GM06990 (cell line): ENCODE measurements at regions not wholly inside any gene's neighbourhood (a gene's known extent, or its start where the extent isn't known, plus 50 kb on each side); places are given as distances from the start of the nearest gene placed in this dataset.

Experiments used
- DNase-seq: peaks from one replicate; pipeline ENCODE4 v3.0.0-alpha.2; 2011; ENCODE audit not compliant: insufficient read length; ENCODE audit errors: extremely low read depth
- H3K27me3 ChIP-seq: replicated peaks from 2 replicates; pipeline ENCODE4 v1.6.0; 2011; ENCODE audit warnings: low read length; ENCODE audit not compliant: control insufficient read depth, insufficient read depth
- H3K36me3 ChIP-seq: 2 replicates; pipeline ENCODE4 v1.5.1; 2011; ENCODE audit warnings: low read length; ENCODE audit not compliant: control insufficient read depth, insufficient read depth
- H3K4me3 ChIP-seq: replicated peaks from 2 replicates; pipeline ENCODE4 v1.5.1; 2011; ENCODE audit warnings: low read depth, mild to moderate bottlenecking, control low read depth, low read length
- TF ChIP-seq, protein P1 (sequence below): IDR thresholded peaks from 2 replicates; pipeline ENCODE4 v1.5.1; 2011; ENCODE audit warnings: low read length, control low read depth, mild to moderate bottlenecking, inconsistent platforms; ENCODE audit not compliant: insufficient read depth, poor library complexity, severe bottlenecking

DNA sequence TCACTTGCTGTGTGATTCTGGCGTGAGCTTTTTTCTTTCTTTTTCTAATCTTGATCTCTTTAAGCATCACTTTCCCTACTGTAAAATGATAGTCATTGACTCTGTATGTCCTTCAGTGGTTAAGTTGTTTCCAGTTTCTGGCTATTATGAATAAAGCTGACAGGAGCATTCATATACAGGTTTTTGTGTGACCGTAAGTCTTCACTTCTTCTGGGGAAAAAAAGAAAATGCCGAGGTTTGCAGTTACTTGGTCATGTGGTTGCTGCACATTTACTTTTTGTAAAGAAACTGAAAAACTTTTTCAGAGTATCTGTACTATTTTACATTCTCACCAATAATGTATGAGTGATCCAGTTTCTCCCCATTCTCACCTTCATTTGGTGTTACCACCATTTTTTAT lies 247.4 kb upstream of the RBMS3 start:
- no peaks in the 10 kb centered on the region for H3K27me3 ChIP-seq
- TF ChIP-seq, protein P1, sequence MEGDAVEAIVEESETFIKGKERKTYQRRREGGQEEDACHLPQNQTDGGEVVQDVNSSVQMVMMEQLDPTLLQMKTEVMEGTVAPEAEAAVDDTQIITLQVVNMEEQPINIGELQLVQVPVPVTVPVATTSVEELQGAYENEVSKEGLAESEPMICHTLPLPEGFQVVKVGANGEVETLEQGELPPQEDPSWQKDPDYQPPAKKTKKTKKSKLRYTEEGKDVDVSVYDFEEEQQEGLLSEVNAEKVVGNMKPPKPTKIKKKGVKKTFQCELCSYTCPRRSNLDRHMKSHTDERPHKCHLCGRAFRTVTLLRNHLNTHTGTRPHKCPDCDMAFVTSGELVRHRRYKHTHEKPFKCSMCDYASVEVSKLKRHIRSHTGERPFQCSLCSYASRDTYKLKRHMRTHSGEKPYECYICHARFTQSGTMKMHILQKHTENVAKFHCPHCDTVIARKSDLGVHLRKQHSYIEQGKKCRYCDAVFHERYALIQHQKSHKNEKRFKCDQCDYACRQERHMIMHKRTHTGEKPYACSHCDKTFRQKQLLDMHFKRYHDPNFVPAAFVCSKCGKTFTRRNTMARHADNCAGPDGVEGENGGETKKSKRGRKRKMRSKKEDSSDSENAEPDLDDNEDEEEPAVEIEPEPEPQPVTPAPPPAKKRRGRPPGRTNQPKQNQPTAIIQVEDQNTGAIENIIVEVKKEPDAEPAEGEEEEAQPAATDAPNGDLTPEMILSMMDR: no peak
- DNase-seq: no peak
- no peak overlapping the region for H3K4me3 ChIP-seq
- no peaks in the 10 kb centered on the region for H3K36me3 ChIP-seq

DNA sequence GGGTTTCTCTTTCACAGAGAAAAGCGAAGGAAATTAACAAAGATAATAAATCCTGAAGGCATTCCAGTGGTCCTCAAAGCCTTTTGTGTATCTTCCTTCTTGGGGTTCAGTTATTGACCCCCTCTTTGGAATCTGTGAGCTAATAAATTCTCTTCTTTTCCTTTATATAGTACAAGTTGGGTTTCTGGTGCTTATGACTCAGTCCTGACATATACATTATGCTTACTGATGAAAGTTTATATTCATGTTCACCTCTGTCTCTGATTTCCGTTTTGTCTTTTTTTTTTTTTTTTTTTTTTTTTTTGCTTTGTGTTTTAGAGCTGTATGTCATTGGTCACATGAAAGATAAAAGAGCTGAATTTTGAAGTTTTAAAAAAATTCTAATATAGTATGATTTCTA lies 230.7 kb upstream of the RBMS3 start:
- no peaks in the 10 kb centered on the region for H3K36me3 ChIP-seq
- TF ChIP-seq, protein P1: no peak

DNA sequence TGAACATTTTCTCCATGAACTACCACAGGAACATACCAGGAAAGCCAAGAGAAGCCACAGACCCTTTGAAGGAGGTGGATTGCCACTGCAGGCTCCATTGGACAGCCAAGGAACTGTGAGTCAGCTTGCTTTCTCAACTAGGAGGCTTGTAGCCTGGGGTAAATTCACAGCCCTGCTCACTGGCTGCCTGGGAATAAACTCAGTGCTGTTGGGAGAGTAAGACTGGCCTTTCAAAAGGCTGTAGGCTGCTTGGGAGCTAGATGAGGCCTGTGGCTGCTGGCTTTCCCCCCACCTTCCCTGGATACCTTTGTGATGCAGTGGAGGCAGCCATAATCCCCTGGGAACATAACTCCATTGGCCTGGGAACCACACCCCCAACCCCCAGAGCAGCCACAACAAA lies 223.5 kb upstream of the RBMS3 start:
- Histone ChIP-seq H3K27me3 (no peaks in the 10 kb centered on the region), H3K4me3 (no peak overlapping the region), H3K36me3 (no peaks in the 10 kb centered on the region)
- TF ChIP-seq, protein P1: no peak
- no peak for DNase-seq

More for the DNA sequence above, 230.7 kb upstream of the RBMS3 start:
- DNase-seq: no peak
- no peak overlapping the region for H3K4me3 ChIP-seq
- H3K27me3 ChIP-seq: no peaks in the 10 kb centered on the region

DNA sequence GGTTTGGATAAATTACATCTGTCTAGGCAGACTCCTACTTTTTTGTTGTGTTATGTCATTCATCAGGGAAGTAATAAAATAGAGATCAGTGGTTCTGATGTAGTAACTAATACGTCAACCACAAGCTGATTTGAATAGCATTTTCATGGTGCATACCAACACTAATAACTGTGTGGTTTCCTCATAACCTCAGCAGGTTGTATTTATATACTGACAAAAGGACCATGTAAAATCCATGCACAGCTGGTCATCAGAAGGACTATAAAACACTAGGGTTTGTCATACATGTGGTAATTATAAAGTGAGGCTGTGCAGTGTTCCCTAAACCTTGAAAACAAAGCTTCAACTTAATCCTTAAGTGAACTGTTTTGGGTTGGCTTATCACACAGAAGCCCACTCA lies 216.8 kb upstream of the RBMS3 start:
- TF ChIP-seq, protein P1: no peak
- no peak overlapping the region for H3K4me3 ChIP-seq
- peak; percentile 19 for DNase-seq
- H3K36me3 ChIP-seq: no peaks in the 10 kb centered on the region
- no peaks in the 10 kb centered on the region for H3K27me3 ChIP-seq

DNA sequence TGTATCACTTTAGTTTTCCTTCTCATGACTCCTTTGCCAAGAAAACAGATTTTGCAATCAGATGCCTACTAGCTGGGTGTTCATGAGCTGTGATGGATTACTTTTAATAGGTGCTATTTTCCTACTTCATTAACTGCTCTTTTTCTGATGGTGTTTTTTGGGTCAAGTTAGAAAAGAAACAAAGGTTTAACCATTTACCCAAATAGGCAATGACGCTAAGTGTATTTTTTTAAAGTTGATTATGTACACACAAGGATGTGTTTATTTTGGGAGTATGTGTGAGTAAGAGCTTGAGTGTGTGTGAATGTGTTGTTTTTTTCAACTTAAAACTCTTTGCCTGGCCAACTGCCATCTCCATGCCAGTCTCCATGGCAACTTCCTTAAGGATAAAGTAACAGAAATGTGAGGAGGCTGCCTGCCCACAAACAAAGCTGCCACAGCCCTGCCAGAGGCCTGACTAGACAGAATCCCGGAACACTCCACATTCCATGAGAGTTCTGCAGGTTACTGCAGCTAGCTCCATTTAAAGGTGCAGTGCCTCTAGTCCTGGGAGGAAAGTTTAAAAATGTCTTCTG lies 215.6 kb upstream of the RBMS3 start:
- H3K27me3 ChIP-seq: no peaks in the 10 kb centered on the region
- TF ChIP-seq, protein P1: no peak
- no peak for DNase-seq
- no peak overlapping the region for H3K4me3 ChIP-seq
- H3K36me3 ChIP-seq: no peaks in the 10 kb centered on the region

DNA sequence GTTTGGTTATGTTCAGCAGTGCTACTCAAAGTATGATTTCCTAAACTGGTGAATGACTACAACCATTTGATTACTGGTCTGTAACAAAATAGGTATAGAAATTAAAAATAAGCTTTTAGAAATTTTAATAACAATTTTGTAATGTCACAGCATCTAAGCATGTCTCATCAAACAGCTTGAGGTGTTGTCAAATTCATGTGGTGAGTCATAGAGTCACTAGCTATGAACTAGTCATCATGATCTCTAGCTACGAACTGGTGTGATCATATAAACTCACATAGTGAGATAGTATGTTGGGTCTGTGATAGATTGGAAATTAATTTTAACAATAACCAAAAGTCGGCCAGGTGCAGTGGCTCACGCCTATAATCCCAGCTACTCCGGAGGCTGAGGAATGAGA lies 213.9 kb upstream of the RBMS3 start:
- Histone ChIP-seq H3K27me3 (no peaks in the 10 kb centered on the region), H3K36me3 (no peaks in the 10 kb centered on the region), H3K4me3 (no peak overlapping the region)
- DNase-seq: no peak
- TF ChIP-seq, protein P1: no peak
